ENCODE measurements at regions not wholly inside any gene's neighbourhood (a gene's known extent, or its start where the extent isn't known, plus 50 kb on each side); places are given as distances from the start of the nearest gene placed in this dataset.

DNA sequence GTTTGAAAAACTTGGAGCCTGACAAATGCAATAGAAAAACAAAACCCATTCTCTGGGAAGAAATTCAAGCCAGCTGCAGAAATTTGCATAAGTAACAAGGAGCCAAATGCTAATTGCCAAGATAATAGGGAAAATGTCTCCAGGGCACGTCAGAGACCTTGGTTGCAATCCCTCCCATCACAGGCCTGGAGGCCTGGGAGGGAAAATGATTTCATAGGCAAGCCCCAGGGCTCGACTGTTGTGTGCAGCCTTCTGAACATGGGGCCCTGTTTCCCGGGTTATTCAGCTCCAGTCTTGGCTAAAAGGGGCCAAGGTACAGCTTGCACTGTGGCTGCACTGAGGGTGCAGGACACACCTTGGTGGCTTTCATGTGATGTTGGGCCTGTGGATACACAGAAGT lies 760.4 kb upstream of the PABPC4L start:
- no TSS peak for BruUV-seq (replicated peaks)
- H3K4me2 ChIP-seq (ENCODE audit: insufficient read depth, low read length): no peak overlapping the region
- POLR2A ChIA-PET: no interaction called here
- no peaks in the 10 kb centered on the region for H3K79me2 ChIP-seq (ENCODE audit: control insufficient read depth, insufficient read depth, low read length)
- no peaks in the 10 kb centered on the region for H4K20me1 ChIP-seq (replicated peaks; ENCODE audit: control insufficient read depth, extremely low read depth, insufficient read depth, low read length)
- no peaks in the 10 kb centered on the region for H3K9me3 ChIP-seq (replicated peaks; ENCODE audit: control insufficient read depth, insufficient read depth, low read length)
- no peaks in the 10 kb centered on the region for H3K36me3 ChIP-seq (ENCODE audit: control insufficient read depth in 2 of 2, extremely low read depth in 1 of 2, insufficient read depth in 2 of 2, low read length in 2 of 2)
- CTCF ChIA-PET: no interaction called here
- no peaks in the 10 kb centered on the region for H3K4me1 ChIP-seq (ENCODE audit: control insufficient read depth, extremely low read depth, insufficient read depth, low read length)
- TF ChIP-seq EZH2 (IDR thresholded peaks at IDR 0.05; ENCODE audit: borderline replicate concordance, low read depth, low read length, severe bottlenecking): no peak
- no peak for TF ChIP-seq MAX (IDR thresholded peaks at IDR 0.05; ENCODE audit: insufficient read depth, insufficient read length)
- TF ChIP-seq GATA2 (IDR thresholded peaks at IDR 0.05; ENCODE audit: insufficient read depth, insufficient read length, low read depth, low read length): no peak
- no peak for TF ChIP-seq POLR2A (IDR thresholded peaks at IDR 0.05; ENCODE audit: low read depth, low read length)
- TF ChIP-seq FOS (IDR thresholded peaks at IDR 0.05; ENCODE audit: borderline replicate concordance, insufficient read depth, low read length): no peak
- TF ChIP-seq POLR2AphosphoS5 (IDR thresholded peaks at IDR 0.05; ENCODE audit: insufficient read depth, low read depth, low read length): no peak
- TF ChIP-seq JUN (IDR thresholded peaks at IDR 0.05; ENCODE audit: borderline replicate concordance, insufficient read depth, insufficient read length, low read depth): no peak
- dilution Hi-C loops (cut with MboI; ENCODE audit: extremely low pct_ligation_motif_present, low sequenced_read_pairs): no loop called here
- H3K27ac ChIP-seq (ENCODE audit: insufficient read depth, low read depth, low read length): no peak overlapping the region
- no peak overlapping the region for H3K4me3 ChIP-seq (replicated peaks in 1 of 3; ENCODE audit: insufficient read depth in 1 of 3, low read depth in 1 of 3, low read length in 3 of 3)
- no peak for FAIRE-seq
- no peaks in the 10 kb centered on the region for H3K27me3 ChIP-seq (ENCODE audit: control insufficient read depth in 2 of 2, insufficient read depth in 2 of 2, low read length in 2 of 2)
- no peaks in the 10 kb centered on the region for H3K9me1 ChIP-seq (replicated peaks; ENCODE audit: control insufficient read depth, extremely low read depth, insufficient read depth, low read length)
- intact Hi-C loops (cut with micrococcal nuclease): no loop called here
- no peak for DNase-seq (ENCODE audit: low read depth, low spot score)
- no peak overlapping the region for H2AFZ ChIP-seq (ENCODE audit: low read depth, low read length)
- H3K9ac ChIP-seq (replicated peaks; ENCODE audit: extremely low read depth, insufficient read depth, low read length): no peak overlapping the region

DNA sequence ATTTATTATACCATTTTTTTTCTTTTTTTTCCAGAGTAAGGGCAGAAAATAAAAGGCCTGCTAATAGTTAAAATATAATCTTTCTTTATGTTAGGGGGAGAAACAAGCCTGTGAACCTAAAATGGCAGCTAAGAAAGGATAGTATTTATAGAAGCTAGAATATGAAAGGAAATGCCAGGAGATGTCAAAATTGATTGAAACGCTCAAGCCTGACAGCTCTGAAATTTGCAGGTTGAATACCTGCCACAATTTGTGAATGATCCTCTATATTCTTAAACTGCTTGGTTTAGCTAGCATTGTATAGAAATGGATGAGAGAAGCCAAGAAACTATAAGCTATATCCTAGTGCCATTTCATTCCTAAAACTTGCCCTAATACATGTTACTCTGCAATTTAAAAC lies 757.3 kb upstream of the PABPC4L start:
- intact Hi-C loops (cut with micrococcal nuclease): no loop called here
- POLR2A ChIA-PET: no interaction called here
- Histone ChIP-seq H4K20me1 (replicated peaks; ENCODE audit: control insufficient read depth, extremely low read depth, insufficient read depth, low read length) (no peaks in the 10 kb centered on the region), H2AFZ (ENCODE audit: low read depth, low read length) (no peak overlapping the region), H3K27ac (ENCODE audit: insufficient read depth, low read depth, low read length) (no peak overlapping the region), H3K9me3 (replicated peaks; ENCODE audit: control insufficient read depth, insufficient read depth, low read length) (no peaks in the 10 kb centered on the region), H3K4me2 (ENCODE audit: insufficient read depth, low read length) (no peak overlapping the region), H3K9me1 (replicated peaks; ENCODE audit: control insufficient read depth, extremely low read depth, insufficient read depth, low read length) (no peaks in the 10 kb centered on the region), H3K4me3 (replicated peaks in 1 of 3; ENCODE audit: insufficient read depth in 1 of 3, low read depth in 1 of 3, low read length in 3 of 3) (no peak overlapping the region), H3K9ac (replicated peaks; ENCODE audit: extremely low read depth, insufficient read depth, low read length) (no peak overlapping the region), H3K36me3 (ENCODE audit: control insufficient read depth in 2 of 2, extremely low read depth in 1 of 2, insufficient read depth in 2 of 2, low read length in 2 of 2) (no peaks in the 10 kb centered on the region), H3K79me2 (ENCODE audit: control insufficient read depth, insufficient read depth, low read length) (no peaks in the 10 kb centered on the region), H3K27me3 (ENCODE audit: control insufficient read depth in 2 of 2, insufficient read depth in 2 of 2, low read length in 2 of 2) (no peaks in the 10 kb centered on the region), H3K4me1 (ENCODE audit: control insufficient read depth, extremely low read depth, insufficient read depth, low read length) (no peaks in the 10 kb centered on the region)
- no peak for TF ChIP-seq POLR2A (IDR thresholded peaks at IDR 0.05; ENCODE audit: low read depth, low read length)
- no peak for TF ChIP-seq POLR2AphosphoS5 (IDR thresholded peaks at IDR 0.05; ENCODE audit: insufficient read depth, low read depth, low read length)
- no peak for TF ChIP-seq GATA2 (IDR thresholded peaks at IDR 0.05; ENCODE audit: insufficient read depth, insufficient read length, low read depth, low read length)
- no peak for TF ChIP-seq MAX (IDR thresholded peaks at IDR 0.05; ENCODE audit: insufficient read depth, insufficient read length)
- TF ChIP-seq JUN (IDR thresholded peaks at IDR 0.05; ENCODE audit: borderline replicate concordance, insufficient read depth, insufficient read length, low read depth): no peak
- no peak for TF ChIP-seq EZH2 (IDR thresholded peaks at IDR 0.05; ENCODE audit: borderline replicate concordance, low read depth, low read length, severe bottlenecking)
- TF ChIP-seq FOS (IDR thresholded peaks at IDR 0.05; ENCODE audit: borderline replicate concordance, insufficient read depth, low read length): no peak
- TF ChIP-seq CTCF (IDR thresholded peaks at IDR 0.05; ENCODE audit: extremely low read depth in 1 of 2, insufficient read depth in 1 of 2, low read depth in 1 of 2, low read length in 2 of 2): no peak
- no peak for TF ChIP-seq MYC (IDR thresholded peaks at IDR 0.05; ENCODE audit: low read depth, low read length)
- DNase-seq (ENCODE audit: low read depth, low spot score) (no peak), FAIRE-seq (no peak)
- no TSS peak for BruUV-seq (replicated peaks)
- CTCF ChIA-PET: no interaction called here
- dilution Hi-C loops (cut with MboI; ENCODE audit: extremely low pct_ligation_motif_present, low sequenced_read_pairs): no loop called here
